B cell (primary cell): ENCODE measurements at regions not wholly inside any gene's neighbourhood (a gene's known extent, or its start where the extent isn't known, plus 50 kb on each side); places are given as distances from the start of the nearest gene placed in this dataset.

Experiments
- ATAC-seq: fragments of 200-7000 bp; cut with Tn5 transposase; one replicate; pipeline ENCODE4 v1.10.0; 2021; ENCODE audit warnings: low read depth, mild to moderate bottlenecking, moderate number of reproducible peaks, moderate library complexity
- CTCF ChIA-PET: fragments of 350-600 bp; sonication (Branson Sonifier 250); formaldehyde crosslinking; loops from one replicate; lab custom pipeline; 2021; ENCODE audit warnings: antibody characterized with exemption, inconsistent platforms; lab: Charles Lee
- POLR2A ChIA-PET: fragments of 350-600 bp; sonication (Branson Sonifier 250); formaldehyde crosslinking; loops from one replicate; lab custom pipeline; 2021; ENCODE audit warnings: antibody characterized with exemption; lab: Charles Lee
- DNase-seq: peaks from one replicate; pipeline ENCODE4 v3.0.0; 2013
- H2AFZ ChIP-seq: 2 replicates; pipeline ENCODE4 v1.6.1; 2012; ENCODE audit warnings: mild to moderate bottlenecking, low read depth, low read length; ENCODE audit not compliant: insufficient read depth, poor library complexity, severe bottlenecking
- H3K27ac ChIP-seq, 2 donors: 1 replicate in 1 of 2; 2 replicates in 1 of 2; pipeline ENCODE4 v1.5.1; 2012 to 2013; ENCODE audit warnings: low read length in 2 of 2, mild to moderate bottlenecking in 2 of 2, moderate library complexity in 1 of 2
- H3K27me3 ChIP-seq, 4 experiments: fragments of 200-600 bp in 1 of 4; sonication (generic) in 1 of 4; replicated peaks in 1 of 4; 1 replicate in 2 of 4; 2 replicates in 2 of 4; pipeline versions ENCODE4 v1.6.1 to v1.7.0; 2013 to 2016; ENCODE audit warnings: low read length in 3 of 4, mild to moderate bottlenecking in 2 of 4, mixed read lengths in 1 of 4, moderate library complexity in 1 of 4; ENCODE audit not compliant: insufficient read depth in 4 of 4, control insufficient read depth in 3 of 4; ENCODE audit errors: control extremely low read depth in 1 of 4
- H3K36me3 ChIP-seq, 2 experiments: replicated peaks in 1 of 2; 1 replicate in 1 of 2; 2 replicates in 1 of 2; pipeline versions ENCODE4 v1.6.1 to v1.7.1; 2013; ENCODE audit warnings: low read length in 1 of 2; ENCODE audit not compliant: insufficient read depth in 2 of 2, control insufficient read depth in 1 of 2; ENCODE audit errors: control extremely low read depth in 1 of 2, extremely low read depth in 1 of 2
- H3K4me1 ChIP-seq, 2 donors: fragments of 200-600 bp in 1 of 2; sonication (generic) in 1 of 2; 1 replicate in 1 of 2; 2 replicates in 1 of 2; pipeline versions ENCODE4 v1.5.1 to v1.6.1; 2013 to 2017; ENCODE audit warnings: low read length in 2 of 2; ENCODE audit not compliant: control insufficient read depth in 2 of 2, insufficient read depth in 2 of 2
- H3K4me2 ChIP-seq: replicated peaks from 2 replicates; pipeline ENCODE3; 2012; ENCODE audit warnings: mild to moderate bottlenecking, low read depth, low read length; ENCODE audit not compliant: poor library complexity, severe bottlenecking
- H3K4me3 ChIP-seq, 5 experiments: fragments of 200-600 bp in 1 of 5; sonication (generic) in 1 of 5; 1 replicate in 3 of 5; 2 replicates in 2 of 5; pipeline versions ENCODE4 v1.5.1 to v1.7.0; 2011 to 2016; ENCODE audit warnings: low read length in 4 of 5, mild to moderate bottlenecking in 4 of 5, low read depth in 2 of 5, control low read depth in 1 of 5, moderate library complexity in 1 of 5; ENCODE audit not compliant: insufficient read depth in 1 of 5; ENCODE audit errors: control extremely low read depth in 1 of 5, extremely low read depth in 1 of 5
- H3K79me2 ChIP-seq: fragments of 200-600 bp; sonication (generic); one replicate; pipeline ENCODE4 v1.6.0; 2016; ENCODE audit warnings: low read length; ENCODE audit not compliant: control insufficient read depth, insufficient read depth
- H3K9ac ChIP-seq: fragments of 200-600 bp; sonication (generic); 2 replicates; pipeline ENCODE4 v1.6.1; 2017; ENCODE audit warnings: mild to moderate bottlenecking, low read length, moderate library complexity
- H3K9me3 ChIP-seq, 3 donors: one replicate each; pipeline versions ENCODE4 v1.6.1 to v1.7.1; 2013; ENCODE audit warnings: low read length in 2 of 3; ENCODE audit not compliant: control insufficient read depth in 2 of 3, insufficient read depth in 1 of 3; ENCODE audit errors: control extremely low read depth in 1 of 3
- H4K20me1 ChIP-seq: 2 replicates; pipeline ENCODE4 v1.6.0; 2012; ENCODE audit warnings: mild to moderate bottlenecking, low read length; ENCODE audit not compliant: insufficient read depth, control insufficient read depth, poor library complexity, severe bottlenecking
- H3K27ac Mint-ChIP-seq: one replicate; pipeline ENCODE4 v1.8.0; 2021; ENCODE audit warnings: mixed read lengths
- H3K27me3 Mint-ChIP-seq: one replicate; pipeline ENCODE4 v1.8.0; 2021; ENCODE audit warnings: mixed read lengths
- H3K4me1 Mint-ChIP-seq: one replicate; pipeline ENCODE4 v1.8.0; 2021; ENCODE audit warnings: mixed read lengths
- H3K4me3 Mint-ChIP-seq: one replicate; pipeline ENCODE4 v1.8.0; 2021; ENCODE audit warnings: mixed read lengths
- H3K9me3 Mint-ChIP-seq: one replicate; pipeline ENCODE4 v1.8.0; 2022; ENCODE audit warnings: mixed read lengths; ENCODE audit not compliant: insufficient read depth
- CTCF ChIP-seq: fragments of 200-600 bp; IDR thresholded peaks from one replicate; pipeline ENCODE4 v1.8.0; 2022; ENCODE audit warnings: antibody characterized with exemption, mild to moderate bottlenecking
- EZH2 ChIP-seq: IDR thresholded peaks from 2 replicates; pipeline ENCODE4 v1.6.1; 2012; ENCODE audit warnings: borderline replicate concordance, low read depth, mild to moderate bottlenecking, moderate library complexity, low read length; ENCODE audit not compliant: insufficient read depth, poor library complexity, severe bottlenecking
- intact Hi-C: fragments of 100-400 bp; cut with micrococcal nuclease; formaldehyde crosslinking; loops from one replicate; pipeline ENCODE4 v1.10.0; 2022

GRCh38 chr10:24157567-24157966 is 51.4 kb upstream of the KIAA1217 start:
- Histone ChIP-seq H3K36me3 (no peaks in the 10 kb centered on the region), H3K9ac (no peak overlapping the region), H3K4me3 (no peak overlapping the region), H2AFZ (no peak overlapping the region), H3K4me1 (no peaks in the 10 kb centered on the region), H3K79me2 (no peaks in the 10 kb centered on the region), H3K27me3 (no peaks in the 10 kb centered on the region), H3K9me3 (no peaks in the 10 kb centered on the region), H4K20me1 (no peaks in the 10 kb centered on the region), H3K4me2 (no peak overlapping the region), H3K27ac (no peak overlapping the region)
- ChIA-PET POLR2A (no interaction called here), CTCF (no interaction called here)
- Mint-ChIP-seq H3K4me1 (no peaks in the 10 kb centered on the region), H3K4me3 (no peak overlapping the region), H3K9me3 (peaks cover 3% of the 10 kb centered on the region), H3K27me3 (no peaks in the 10 kb centered on the region), H3K27ac (no peak overlapping the region)
- ATAC-seq (no peak), DNase-seq (no peak)
- no peak for TF ChIP-seq CTCF
- TF ChIP-seq EZH2 = no peak
- intact Hi-C loops = no loop called here
